NCI-H146 treated with DMSO at 0.1 percent for 48 hours (cell line): ENCODE measurements at regions not wholly inside any gene's neighbourhood (a gene's known extent, or its start where the extent isn't known, plus 50 kb on each side); places are given as distances from the start of the nearest gene placed in this dataset.

Experiments used
- DNase-seq: peaks from one replicate; lab custom pipeline; 2025; ENCODE audit not compliant: unreplicated experiment; lab: John Stamatoyannopoulos, UW

GRCh38 chr18:60753753-60754152 is 381.2 kb upstream of the MC4R start:
- no peak for DNase-seq

GRCh38 chr18:60754413-60755009 is 381.9 kb upstream of the MC4R start:
- DNase-seq, result no peak

GRCh38 chr18:60755134-60755533 is 382.6 kb upstream of the MC4R start:
- DNase-seq, result no peak

- DNase-seq, result no peak
Observed at GRCh38 chr18:60775978-60776377, 403.4 kb upstream of the MC4R start.

- DNase-seq, result no peak
Observed at GRCh38 chr18:60784161-60784560, 411.6 kb upstream of the MC4R start.

GRCh38 chr18:60794802-60795201 is 422.2 kb upstream of the MC4R start:
- no peak for DNase-seq

GRCh38 chr18:60804415-60804814 is 431.8 kb upstream of the MC4R start:
- DNase-seq, result no peak

- peak; percentile 59 for DNase-seq
Observed at GRCh38 chr18:60809937-60810336, 437.4 kb upstream of the MC4R start.

GRCh38 chr18:60812921-60813320 is 440.3 kb upstream of the MC4R start:
- no peak for DNase-seq

- DNase-seq, result no peak
Observed at GRCh38 chr18:60826346-60826745, 453.8 kb upstream of the MC4R start.

GRCh38 chr18:60831971-60832370 is 459.4 kb upstream of the MC4R start:
- DNase-seq, result no peak

GRCh38 chr18:60838677-60839076 is 466.1 kb upstream of the MC4R start:
- no peak for DNase-seq

- DNase-seq, result no peak
Observed at GRCh38 chr18:60846396-60846795, 473.8 kb upstream of the MC4R start.

GRCh38 chr18:60847517-60847916 is 474.9 kb upstream of the MC4R start:
- no peak for DNase-seq

GRCh38 chr18:60861575-60861974 is 471.7 kb upstream of the CDH20 start:
- no peak for DNase-seq

- DNase-seq, result no peak
Observed at GRCh38 chr18:60862988-60863387, 470.2 kb upstream of the CDH20 start.

- no peak for DNase-seq
Observed at GRCh38 chr18:60865801-60866200, 467.4 kb upstream of the CDH20 start.

GRCh38 chr18:60870261-60871153 is 462.7 kb upstream of the CDH20 start:
- no peak for DNase-seq

- no peak for DNase-seq
Observed at GRCh38 chr18:60872434-60872833, 460.8 kb upstream of the CDH20 start.

GRCh38 chr18:60873708-60874107 is 459.5 kb upstream of the CDH20 start:
- no peak for DNase-seq

GRCh38 chr18:60875957-60876507 is 457.2 kb upstream of the CDH20 start:
- DNase-seq, result no peak

GRCh38 chr18:60880184-60880583 is 453.0 kb upstream of the CDH20 start:
- no peak for DNase-seq
